Ovary (tissue), 3 donors: ENCODE measurements at regions not wholly inside any gene's neighbourhood (a gene's known extent, or its start where the extent isn't known, plus 50 kb on each side); places are given as distances from the start of the nearest gene placed in this dataset.

Experiments
- CTCF ChIP-seq, 3 donors: fragments of 450-650 bp in 2 of 3; fragments of 200-600 bp in 1 of 3; IDR thresholded peaks; one replicate each; pipeline versions ENCODE4 v1.5.1 to v1.8.0; 2016 to 2022; ENCODE audit warnings: antibody characterized with exemption in 3 of 3, mild to moderate bottlenecking in 1 of 3
- EP300 ChIP-seq: sonication (generic); formaldehyde crosslinking; IDR thresholded peaks from one replicate; pipeline ENCODE4 v1.6.1; 2017; ENCODE audit warnings: antibody characterized with exemption
- POLR2A ChIP-seq: fragments of 450-650 bp; IDR thresholded peaks from one replicate; pipeline ENCODE4 v1.6.1; 2017; ENCODE audit warnings: antibody characterized with exemption, mild to moderate bottlenecking, moderate library complexity
- donor health status: DM: no; HTN: no; CAD: no.

GRCh38 chr14:21990116-21990515 lies 316.5 kb upstream of the OR4E1 start:
- TF ChIP-seq CTCF (IDR thresholded peaks at IDR 0.05), result no peak
- no peak for TF ChIP-seq EP300
- TF ChIP-seq POLR2A, result no peak
